ENCODE measurements at regions not wholly inside any gene's neighbourhood (a gene's known extent, or its start where the extent isn't known, plus 50 kb on each side); places are given as distances from the start of the nearest gene placed in this dataset.
"Not testable (repeated sequence)": the region's sequence is repeated elsewhere in the genome, so short reads cannot be mapped to it uniquely, and the experiment has no call there.

DNA sequence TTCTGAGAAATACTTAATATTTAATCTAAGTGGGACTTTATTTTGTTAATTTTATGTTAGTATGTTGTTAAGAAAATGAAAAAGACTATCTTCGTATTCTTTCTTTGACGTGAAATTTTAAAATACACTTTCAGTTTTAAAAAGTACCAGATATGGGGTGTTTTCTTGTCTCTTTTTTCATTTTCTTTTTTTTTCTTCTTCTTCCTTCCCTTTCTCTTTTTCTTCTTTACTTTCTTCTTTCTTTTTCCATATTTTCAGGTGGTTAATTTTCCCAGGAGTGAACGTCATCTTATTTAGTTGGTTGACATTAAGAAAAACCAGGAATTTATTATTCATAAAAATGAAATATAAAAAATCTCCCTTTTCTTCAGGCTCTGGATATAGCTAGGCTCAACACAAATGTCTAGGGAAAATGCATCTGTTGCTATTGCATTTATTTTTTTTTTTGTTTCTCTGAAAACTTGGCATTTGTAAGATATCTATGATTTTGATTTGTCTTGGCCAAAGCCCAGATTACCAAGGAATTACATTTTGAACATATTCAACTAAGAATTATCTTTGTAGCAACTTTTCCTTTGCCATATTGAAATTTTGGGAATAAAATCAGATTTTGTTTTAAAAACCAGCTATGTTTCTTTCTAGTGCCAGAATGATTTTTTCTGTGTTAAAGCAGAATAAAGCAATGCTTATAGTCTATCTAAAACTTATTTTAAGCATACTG, 241.3 kb upstream of the FOXP2 start:
- H3K4me3 ChIP-seq (replicated peaks in 1 of 3; ENCODE audit: low read depth in 2 of 3, low read length in 3 of 3): no peak overlapping the region
- H2AFZ ChIP-seq (ENCODE audit: insufficient read depth, low read depth, low read length, poor library complexity, severe bottlenecking): no peak overlapping the region
- intact Hi-C loops (cut with micrococcal nuclease): no loop called here
- no peaks in the 10 kb centered on the region for H3K36me3 ChIP-seq (replicated peaks in 1 of 2; ENCODE audit: control insufficient read depth in 1 of 2, insufficient read depth in 2 of 2, low read length in 2 of 2)
- Mint-ChIP-seq H3K36me3 (no peaks in the 10 kb centered on the region), H3K9me3 (peaks cover 0 to 9% (median 2%) of the 10 kb centered on the region in 7 donors), H3K4me1 (no peaks in the 10 kb centered on the region), H3K4me3 (no peak overlapping the region), H3K27ac (no peak overlapping the region), H3K27me3 (ENCODE audit: low read depth in 3 of 3) (peaks cover 0 to 1% (median 0%) of the 10 kb centered on the region in 3 donors)
- no CpG with 5 or more reads among the region's 3 CpGs for WGBS (ENCODE audit: insufficient coverage)
- no peak overlapping the region for H3K9ac ChIP-seq (ENCODE audit: insufficient read depth, low read length, poor library complexity, severe bottlenecking)
- no peaks in the 10 kb centered on the region for H3K79me2 ChIP-seq (ENCODE audit: insufficient read depth, low read length)
- no peak overlapping the region for H3K4me2 ChIP-seq (replicated peaks; ENCODE audit: extremely low read depth, low read length, poor library complexity, severe bottlenecking)
- peaks cover 0 to 5% of the 10 kb centered on the region in 2 donors for H3K9me3 ChIP-seq (replicated peaks in 1 of 2; ENCODE audit: control insufficient read depth in 1 of 2, insufficient read depth in 1 of 2, low read length in 2 of 2)
- DNase-seq: no peak
- no peaks in the 10 kb centered on the region for H3K27me3 ChIP-seq (ENCODE audit: control insufficient read depth in 2 of 2, insufficient read depth in 2 of 2, low read length in 2 of 2)
- TF ChIP-seq, protein P1, sequence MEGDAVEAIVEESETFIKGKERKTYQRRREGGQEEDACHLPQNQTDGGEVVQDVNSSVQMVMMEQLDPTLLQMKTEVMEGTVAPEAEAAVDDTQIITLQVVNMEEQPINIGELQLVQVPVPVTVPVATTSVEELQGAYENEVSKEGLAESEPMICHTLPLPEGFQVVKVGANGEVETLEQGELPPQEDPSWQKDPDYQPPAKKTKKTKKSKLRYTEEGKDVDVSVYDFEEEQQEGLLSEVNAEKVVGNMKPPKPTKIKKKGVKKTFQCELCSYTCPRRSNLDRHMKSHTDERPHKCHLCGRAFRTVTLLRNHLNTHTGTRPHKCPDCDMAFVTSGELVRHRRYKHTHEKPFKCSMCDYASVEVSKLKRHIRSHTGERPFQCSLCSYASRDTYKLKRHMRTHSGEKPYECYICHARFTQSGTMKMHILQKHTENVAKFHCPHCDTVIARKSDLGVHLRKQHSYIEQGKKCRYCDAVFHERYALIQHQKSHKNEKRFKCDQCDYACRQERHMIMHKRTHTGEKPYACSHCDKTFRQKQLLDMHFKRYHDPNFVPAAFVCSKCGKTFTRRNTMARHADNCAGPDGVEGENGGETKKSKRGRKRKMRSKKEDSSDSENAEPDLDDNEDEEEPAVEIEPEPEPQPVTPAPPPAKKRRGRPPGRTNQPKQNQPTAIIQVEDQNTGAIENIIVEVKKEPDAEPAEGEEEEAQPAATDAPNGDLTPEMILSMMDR (IDR thresholded peaks at IDR 0.05): no peak
- no peaks in the 10 kb centered on the region for H4K20me1 ChIP-seq (ENCODE audit: insufficient read depth, low read length)
- no peak overlapping the region for H3K27ac ChIP-seq (ENCODE audit: low read depth in 1 of 2, low read length in 2 of 2)
- H3K4me1 ChIP-seq (ENCODE audit: control insufficient read depth in 1 of 2, insufficient read depth in 2 of 2, low read length in 2 of 2): no peaks in the 10 kb centered on the region

DNA sequence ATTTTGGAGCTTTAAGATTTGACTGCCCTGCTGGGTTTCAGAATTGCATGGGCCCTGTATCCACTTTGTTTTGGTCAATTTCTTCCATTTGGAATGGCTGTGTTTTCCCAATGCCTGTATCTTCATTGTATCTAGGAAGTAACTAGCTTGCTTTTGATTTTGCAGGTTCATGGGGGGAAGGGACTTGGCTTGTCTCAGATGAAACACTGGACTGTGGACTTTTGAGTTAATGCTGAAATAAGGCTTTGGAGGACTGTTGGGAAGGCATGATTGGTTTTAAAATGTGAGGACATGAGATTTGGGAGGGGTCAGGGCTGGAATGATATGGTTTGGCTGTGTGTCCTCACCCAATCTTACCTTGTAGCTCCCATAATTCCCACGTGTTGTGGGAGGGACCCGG, 245.2 kb upstream of the FOXP2 start:
- H3K4me2 ChIP-seq (replicated peaks; ENCODE audit: extremely low read depth, low read length, poor library complexity, severe bottlenecking); DNase-seq; intact Hi-C loops (cut with micrococcal nuclease); H4K20me1 ChIP-seq (ENCODE audit: insufficient read depth, low read length); H3K27ac ChIP-seq (ENCODE audit: low read depth in 1 of 2, low read length in 2 of 2); H3K4me1 Mint-ChIP-seq; H3K27me3 Mint-ChIP-seq (ENCODE audit: low read depth in 3 of 3); H3K9ac ChIP-seq (ENCODE audit: insufficient read depth, low read length, poor library complexity, severe bottlenecking); H3K36me3 ChIP-seq (replicated peaks in 1 of 2; ENCODE audit: control insufficient read depth in 1 of 2, insufficient read depth in 2 of 2, low read length in 2 of 2); H3K4me1 ChIP-seq (ENCODE audit: control insufficient read depth in 1 of 2, insufficient read depth in 2 of 2, low read length in 2 of 2); H3K79me2 ChIP-seq (ENCODE audit: insufficient read depth, low read length); H3K4me3 ChIP-seq (replicated peaks in 1 of 3; ENCODE audit: low read depth in 2 of 3, low read length in 3 of 3); H3K4me3 Mint-ChIP-seq; H3K36me3 Mint-ChIP-seq; H3K27ac Mint-ChIP-seq; H3K9me3 ChIP-seq (replicated peaks in 1 of 2; ENCODE audit: control insufficient read depth in 1 of 2, insufficient read depth in 1 of 2, low read length in 2 of 2); H2AFZ ChIP-seq (ENCODE audit: insufficient read depth, low read depth, low read length, poor library complexity, severe bottlenecking); H3K27me3 ChIP-seq (ENCODE audit: control insufficient read depth in 2 of 2, insufficient read depth in 2 of 2, low read length in 2 of 2): not testable (repeated sequence)
- no CpG with 5 or more reads among the region's 2 CpGs for WGBS (ENCODE audit: insufficient coverage)
- H3K9me3 Mint-ChIP-seq: peaks cover 0 to 19% (median 2%) of the 10 kb centered on the region in 7 donors
